ENCODE measurements at regions not wholly inside any gene's neighbourhood (a gene's known extent, or its start where the extent isn't known, plus 50 kb on each side); places are given as distances from the start of the nearest gene placed in this dataset.
"Not testable (repeated sequence)": the region's sequence is repeated elsewhere in the genome, so short reads cannot be mapped to it uniquely, and the experiment has no call there.

DNA sequence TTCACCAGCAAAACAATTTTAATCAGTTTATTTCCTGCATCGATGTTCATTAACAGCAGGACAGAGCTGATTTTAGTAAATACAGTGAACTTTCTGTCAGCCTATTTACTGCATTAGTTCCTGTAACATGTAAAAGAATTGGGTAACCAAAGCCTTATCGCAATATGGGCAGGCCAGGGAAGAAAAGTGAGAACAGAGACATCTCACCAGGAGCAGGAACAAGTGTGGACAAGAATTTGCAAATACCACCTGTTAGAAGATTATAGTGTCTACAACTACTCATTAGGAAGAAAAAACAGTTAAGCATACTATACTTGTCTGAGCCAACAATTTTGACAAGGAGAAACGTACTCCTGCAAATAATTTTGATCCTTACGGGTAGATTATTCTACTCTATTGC, 1293.9 kb downstream of the PLA2G4A start:
- no peak for DNase-seq

GRCh38 chr1:188127507-188127906, 1298.8 kb downstream of the PLA2G4A start:
- DNase-seq, result no peak

GRCh38 chr1:188128761-188129160, 1300.0 kb downstream of the PLA2G4A start:
- no peak for DNase-seq

- DNase-seq, result no peak
Observed at GRCh38 chr1:188129856-188130838, 1301.4 kb downstream of the PLA2G4A start.

DNA sequence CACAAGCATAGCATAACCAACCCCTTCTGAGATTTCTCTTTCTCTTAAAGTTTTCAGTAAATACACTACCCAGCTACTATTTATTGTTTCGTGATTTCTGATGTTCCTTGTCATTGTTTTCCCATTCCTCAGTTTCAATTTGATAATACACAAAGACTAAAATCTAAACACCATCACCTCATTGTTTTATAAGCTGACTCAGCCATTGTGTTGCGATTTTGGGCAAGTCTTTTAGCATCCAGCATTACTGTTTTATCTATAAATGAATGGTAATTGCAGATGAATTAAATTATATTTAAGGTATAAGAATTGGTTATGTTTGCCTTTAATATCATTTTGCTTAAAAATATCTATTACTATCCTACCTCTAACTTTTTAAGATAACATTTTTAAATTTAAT, 1308.5 kb downstream of the PLA2G4A start:
- no peak for DNase-seq

DNA sequence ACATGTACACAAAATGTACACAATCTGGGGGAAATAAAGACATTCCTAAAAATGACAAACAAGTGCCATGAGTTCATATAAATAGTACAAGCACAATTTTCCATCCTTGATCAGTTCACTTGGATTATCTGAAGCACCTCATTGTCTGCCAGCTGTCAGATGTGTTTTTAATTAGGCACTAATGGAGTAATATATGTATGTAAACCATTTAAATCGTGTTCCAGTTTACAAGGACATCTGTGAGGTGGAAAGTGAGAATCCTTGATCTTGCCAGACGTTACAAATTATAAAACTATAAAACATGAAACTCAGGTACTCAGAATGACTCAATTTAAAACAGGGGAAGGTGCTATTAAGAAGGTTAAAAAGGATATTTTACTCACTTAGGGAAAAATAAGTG, 1312.2 kb downstream of the PLA2G4A start:
- DNase-seq, result no peak

- no peak for DNase-seq
Observed at GRCh38 chr1:188154196-188154595, 1325.4 kb downstream of the PLA2G4A start.

GRCh38 chr1:188154761-188155160, 1326.0 kb downstream of the PLA2G4A start:
- no peak for DNase-seq

- DNase-seq, result no peak
Observed at GRCh38 chr1:188155261-188155660, 1326.5 kb downstream of the PLA2G4A start.

DNA sequence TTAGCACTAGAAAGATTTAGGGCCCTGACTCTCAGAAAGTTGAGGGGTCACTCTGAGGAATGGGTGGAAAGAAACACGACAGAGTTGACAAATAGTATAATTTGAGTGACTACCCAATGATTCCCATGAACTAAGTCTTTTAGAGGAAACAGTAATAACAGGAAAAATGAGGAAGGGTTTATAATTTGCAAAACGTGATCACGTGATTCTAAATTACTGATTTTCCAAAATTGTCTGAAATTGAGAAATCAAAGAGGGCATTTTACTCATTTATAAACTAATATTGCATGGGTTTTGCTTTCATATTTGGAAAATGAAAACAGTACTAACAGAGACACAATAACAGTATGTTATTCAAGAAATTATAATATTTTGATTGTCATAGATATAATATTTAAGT, 1335.7 kb downstream of the PLA2G4A start:
- no peak for DNase-seq

GRCh38 chr1:188166654-188167053, 1337.9 kb downstream of the PLA2G4A start:
- no peak for DNase-seq

- DNase-seq, result no peak
Observed at GRCh38 chr1:188169971-188170370, 1341.2 kb downstream of the PLA2G4A start.

DNA sequence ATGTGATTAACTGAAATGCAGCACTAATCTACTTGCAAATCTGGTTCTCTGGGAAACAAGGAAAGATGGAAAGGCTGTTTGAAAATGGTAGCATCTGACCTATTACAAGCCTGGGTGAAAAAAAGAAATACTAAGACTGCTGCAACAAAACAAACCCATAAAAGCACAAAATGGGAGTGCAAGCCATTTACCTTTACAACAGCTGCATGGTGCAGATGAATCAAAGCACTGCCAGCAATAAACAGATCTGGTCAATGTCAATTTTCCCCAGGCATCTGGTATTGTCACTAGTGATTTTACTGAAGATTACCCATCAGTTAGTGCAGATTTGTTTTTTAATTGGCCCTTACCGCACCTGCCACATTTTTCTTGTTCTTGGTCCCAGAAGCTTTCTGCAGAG, 1341.7 kb downstream of the PLA2G4A start:
- no peak for DNase-seq

DNA sequence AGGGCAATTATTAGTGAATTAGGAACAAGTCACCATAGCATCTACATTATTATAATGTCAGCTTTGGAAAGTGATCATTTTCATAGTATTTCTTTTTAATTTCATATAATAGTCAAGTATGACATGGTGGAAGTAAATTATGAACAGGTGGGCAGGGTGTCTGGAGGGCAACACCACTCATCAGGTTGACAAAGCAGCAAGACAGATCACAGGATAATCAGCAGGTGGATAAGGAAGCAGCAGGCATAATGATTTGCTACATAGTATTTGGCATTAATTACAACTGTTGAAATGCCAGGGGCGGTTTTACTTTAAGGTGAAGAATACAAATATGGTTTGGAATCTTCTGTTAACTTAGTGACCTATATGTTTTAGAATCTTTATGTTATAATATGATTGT, 1342.2 kb downstream of the PLA2G4A start:
- no peak for DNase-seq

DNA sequence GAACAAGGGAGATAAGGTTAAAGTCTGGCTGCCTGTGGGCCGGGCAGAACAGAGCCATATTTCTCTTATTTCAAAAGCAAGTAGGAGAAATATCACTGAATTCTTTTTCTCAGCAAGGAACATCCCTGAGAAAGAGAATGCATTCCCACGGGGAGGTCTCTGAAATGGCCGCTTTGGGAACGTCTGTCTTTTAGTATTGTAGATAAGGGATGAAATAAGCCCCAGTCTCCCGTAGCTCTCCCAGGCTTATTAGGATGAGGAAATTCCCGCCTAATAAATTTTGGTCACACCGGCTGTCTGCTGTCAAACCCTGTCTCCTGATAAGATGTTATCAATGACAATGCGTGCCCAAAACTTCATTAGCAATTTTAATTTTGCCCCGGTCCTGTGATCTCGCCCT, 1353.3 kb downstream of the PLA2G4A start:
- DNase-seq, result not testable (repeated sequence)

DNA sequence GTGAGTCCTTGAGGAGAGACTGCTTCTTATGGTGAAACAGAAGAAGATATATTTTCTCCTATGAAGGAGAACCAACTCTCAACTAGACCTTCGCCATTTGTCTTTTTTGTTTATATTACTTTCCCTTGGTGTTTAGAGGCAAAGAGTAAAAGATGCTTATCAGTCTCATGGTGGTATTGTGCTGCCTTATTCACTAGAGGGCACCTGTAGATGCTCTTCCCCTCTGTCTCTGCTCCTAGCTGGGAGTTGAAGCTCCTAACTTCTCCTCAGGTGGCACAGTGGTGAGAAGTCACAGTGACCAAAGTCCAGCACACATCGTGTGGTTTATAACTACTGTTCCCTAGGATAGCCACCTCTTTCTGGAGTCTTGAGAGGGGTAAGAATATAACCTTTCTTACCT, 1359.6 kb downstream of the PLA2G4A start:
- DNase-seq, result no peak

GRCh38 chr1:188194916-188195315, 1366.2 kb downstream of the PLA2G4A start:
- no peak for DNase-seq

- DNase-seq, result no peak
Observed at GRCh38 chr1:188218289-188218688, 1389.5 kb downstream of the PLA2G4A start.

DNA sequence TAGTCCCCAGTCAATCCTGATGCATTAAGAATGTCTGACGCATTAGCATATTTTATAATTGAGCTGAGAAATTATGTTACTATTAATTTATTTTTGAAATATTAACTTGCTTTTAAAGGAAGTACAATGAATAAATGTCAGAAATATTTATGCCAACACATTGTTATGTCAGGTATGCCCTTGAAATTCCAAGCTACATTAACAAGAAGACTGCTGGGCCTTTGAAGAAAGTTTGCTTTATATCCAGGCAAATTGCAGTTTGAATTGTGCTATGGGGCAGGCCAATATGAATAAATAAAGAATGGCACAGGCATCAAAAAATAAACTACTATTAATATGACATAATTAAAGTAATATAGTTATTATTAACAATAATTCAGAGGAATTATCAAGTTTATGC, 1391.3 kb downstream of the PLA2G4A start:
- no peak for DNase-seq

- no peak for DNase-seq
Observed at GRCh38 chr1:188224263-188224662, 1395.5 kb downstream of the PLA2G4A start.

- DNase-seq, result no peak
Observed at GRCh38 chr1:188225975-188226374, 1397.2 kb downstream of the PLA2G4A start.

- DNase-seq, result no peak
Observed at GRCh38 chr1:188228623-188229022, 1399.9 kb downstream of the PLA2G4A start.

GRCh38 chr1:188237573-188238348, 1409.0 kb downstream of the PLA2G4A start:
- DNase-seq, result no peak
